GM19351 (cell line): ENCODE measurements at regions not wholly inside any gene's neighbourhood (a gene's known extent, or its start where the extent isn't known, plus 50 kb on each side); places are given as distances from the start of the nearest gene placed in this dataset.
"Not testable (repeated sequence)": the region's sequence is repeated elsewhere in the genome, so short reads cannot be mapped to it uniquely, and the experiment has no call there.

ENCODE experiments used
- ATAC-seq: cut with Tn5 transposase; IDR thresholded peaks from one replicate; pipeline ENCODE4 v1.9.1; 2021; ENCODE audit warnings: mild to moderate bottlenecking, moderate library complexity; ENCODE audit not compliant: unreplicated experiment

GRCh38 chr19:28608292-28608691, 604.7 kb downstream of the UQCRFS1 start:
- ATAC-seq = no peak

- ATAC-seq = no peak
These were observed 605.8 kb downstream of the UQCRFS1 start for GRCh38 chr19:28607066-28607583.

GRCh38 chr19:28606269-28607032, 606.5 kb downstream of the UQCRFS1 start:
- no peak for ATAC-seq

GRCh38 chr19:28605501-28606268, 607.3 kb downstream of the UQCRFS1 start:
- no peak for ATAC-seq

GRCh38 chr19:28603453-28603852, 609.5 kb downstream of the UQCRFS1 start:
- ATAC-seq = no peak

- ATAC-seq = no peak
These were observed 610.2 kb downstream of the UQCRFS1 start for GRCh38 chr19:28602675-28603298.

GRCh38 chr19:28601723-28602440, 611.1 kb downstream of the UQCRFS1 start:
- no peak for ATAC-seq

- no peak for ATAC-seq
These were observed 614.1 kb downstream of the UQCRFS1 start for GRCh38 chr19:28598861-28599260.

GRCh38 chr19:28596561-28597071, 616.3 kb downstream of the UQCRFS1 start:
- ATAC-seq = no peak

GRCh38 chr19:28595722-28596480, 617.0 kb downstream of the UQCRFS1 start:
- no peak for ATAC-seq

GRCh38 chr19:28594737-28595136, 618.2 kb downstream of the UQCRFS1 start:
- ATAC-seq = no peak

GRCh38 chr19:28589991-28590411, 623.0 kb downstream of the UQCRFS1 start:
- ATAC-seq = not testable (repeated sequence)

- no peak for ATAC-seq
These were observed 626.5 kb downstream of the UQCRFS1 start for GRCh38 chr19:28586474-28586873.

- no peak for ATAC-seq
These were observed 627.2 kb downstream of the UQCRFS1 start for GRCh38 chr19:28585796-28586195.

GRCh38 chr19:28583713-28584112, 629.2 kb downstream of the UQCRFS1 start:
- ATAC-seq = no peak

- no peak for ATAC-seq
These were observed 629.7 kb downstream of the UQCRFS1 start for GRCh38 chr19:28583242-28583641.

GRCh38 chr19:28582796-28583195, 630.2 kb downstream of the UQCRFS1 start:
- no peak for ATAC-seq

- no peak for ATAC-seq
These were observed 630.6 kb downstream of the UQCRFS1 start for GRCh38 chr19:28582344-28582743.

GRCh38 chr19:28581468-28581770, 631.5 kb downstream of the UQCRFS1 start:
- ATAC-seq = no peak
